Small intestine (tissue), 7 donors: ENCODE measurements at regions not wholly inside any gene's neighbourhood (a gene's known extent, or its start where the extent isn't known, plus 50 kb on each side); places are given as distances from the start of the nearest gene placed in this dataset.

Experiments
- DNase-seq, 2 donors: peaks; one replicate each; pipeline versions ENCODE4 v3.0.0 to v3.0.0-alpha.2; 2013
- FAIRE-seq: peaks from 2 replicates; lab custom pipeline; 2012; peaks lifted over from hg19 to GRCh38; lab: Jason Lieb, UNC
- H3K27ac ChIP-seq, 3 donors: one replicate each; pipeline ENCODE4 v1.5.1; 2013; ENCODE audit warnings: low read length in 2 of 3, mild to moderate bottlenecking in 2 of 3, control low read depth in 1 of 3, inconsistent platforms in 1 of 3, low read depth in 1 of 3, moderate library complexity in 1 of 3
- H3K27me3 ChIP-seq, 3 donors: one replicate each; pipeline ENCODE4 v1.6.1; 2013; ENCODE audit warnings: low read length in 3 of 3, inconsistent platforms in 1 of 3; ENCODE audit not compliant: control insufficient read depth in 3 of 3, insufficient read depth in 3 of 3
- H3K36me3 ChIP-seq, 3 donors: one replicate each; pipeline ENCODE4 v1.6.1; 2013; ENCODE audit warnings: low read length in 3 of 3, inconsistent platforms in 1 of 3, low read depth in 1 of 3, mild to moderate bottlenecking in 1 of 3, moderate library complexity in 1 of 3; ENCODE audit not compliant: control insufficient read depth in 3 of 3, insufficient read depth in 2 of 3
- H3K4me1 ChIP-seq, 3 donors: one replicate each; pipeline ENCODE4 v1.6.1; 2013; ENCODE audit warnings: low read length in 2 of 3, inconsistent platforms in 1 of 3, low read depth in 1 of 3, mild to moderate bottlenecking in 1 of 3, moderate library complexity in 1 of 3; ENCODE audit not compliant: control insufficient read depth in 3 of 3, insufficient read depth in 2 of 3
- H3K4me3 ChIP-seq, 3 donors: one replicate each; pipeline ENCODE4 v1.5.1; 2013; ENCODE audit warnings: low read length in 3 of 3, control low read depth in 1 of 3, inconsistent platforms in 1 of 3, low read depth in 1 of 3, mild to moderate bottlenecking in 1 of 3, moderate library complexity in 1 of 3
- H3K9me3 ChIP-seq, 2 donors: one replicate each; pipeline ENCODE4 v1.6.1; 2013; ENCODE audit warnings: low read depth in 1 of 2, low read length in 1 of 2; ENCODE audit not compliant: control insufficient read depth in 2 of 2, insufficient read depth in 1 of 2
- WGBS, 3 donors: extraction: QIAGEN DNeasy Blood & Tissue Kit; methylation state at CpG; one replicate each; pipeline ENCODE4 v1.1.7; 2013; 5-methylcytosine and 5-hydroxymethylcytosine counted together
- donor health status: healthy with polysubstance abuse.
- donor health status: control.
- donor health status: control.
- donor health status: Bipolar disorder and iron deficiency.
- donor health status: healthy.

GRCh38 chr2:220263300-220263699, 635.9 kb downstream of the SLC4A3 start:
- no peaks in the 10 kb centered on the region for H3K9me3 ChIP-seq
- no peak for FAIRE-seq
- WGBS, 3 donors, result 75 to 86% (median 82%) methylated on average over 6 of the region's 6 CpGs
- no peaks in the 10 kb centered on the region for H3K27me3 ChIP-seq
- H3K27ac ChIP-seq, result no peak overlapping the region
- DNase-seq, result no peak
- H3K4me1 ChIP-seq, result no peaks in the 10 kb centered on the region
- H3K4me3 ChIP-seq, result no peak overlapping the region
- no peaks in the 10 kb centered on the region for H3K36me3 ChIP-seq

- WGBS, 3 donors, result 63 to 69% (median 65%) methylated on average over 4 of the region's 4 CpGs
- no peaks in the 10 kb centered on the region for H3K36me3 ChIP-seq
- DNase-seq (no peak), FAIRE-seq (no peak)
- no peaks in the 10 kb centered on the region for H3K4me1 ChIP-seq
- H3K4me3 ChIP-seq, result no peak overlapping the region
- H3K27ac ChIP-seq, result no peak overlapping the region
- no peaks in the 10 kb centered on the region for H3K9me3 ChIP-seq
- H3K27me3 ChIP-seq, result no peaks in the 10 kb centered on the region
These were observed 641.9 kb downstream of the SLC4A3 start for GRCh38 chr2:220269367-220269766.

GRCh38 chr2:220270481-220271070, 643.1 kb downstream of the SLC4A3 start:
- peak in 1 of 2 donors; percentile 14 for DNase-seq

GRCh38 chr2:220272656-220273055, 645.2 kb downstream of the SLC4A3 start:
- Histone ChIP-seq H3K27me3 (no peaks in the 10 kb centered on the region), H3K27ac (no peak overlapping the region), H3K4me1 (no peaks in the 10 kb centered on the region), H3K9me3 (no peaks in the 10 kb centered on the region), H3K4me3 (no peak overlapping the region), H3K36me3 (no peaks in the 10 kb centered on the region)
- FAIRE-seq (no peak), DNase-seq (no peak)

More at GRCh38 chr2:220270481-220271070, 643.1 kb downstream of the SLC4A3 start:
- 3 to 26% (median 7%) methylated on average over 1 of the region's 1 CpG for WGBS, 3 donors
- H3K9me3 ChIP-seq, result no peaks in the 10 kb centered on the region
- H3K27me3 ChIP-seq, result no peaks in the 10 kb centered on the region
- H3K4me1 ChIP-seq, result no peaks in the 10 kb centered on the region
- H3K4me3 ChIP-seq, result no peak overlapping the region
- no peak overlapping the region for H3K27ac ChIP-seq
- H3K36me3 ChIP-seq, result no peaks in the 10 kb centered on the region
- no peak for FAIRE-seq

GRCh38 chr2:220273082-220273481, 645.7 kb downstream of the SLC4A3 start:
- Histone ChIP-seq H3K27me3 (no peaks in the 10 kb centered on the region), H3K27ac (no peak overlapping the region), H3K4me3 (no peak overlapping the region), H3K9me3 (no peaks in the 10 kb centered on the region), H3K36me3 (no peaks in the 10 kb centered on the region), H3K4me1 (no peaks in the 10 kb centered on the region)
- no peak for FAIRE-seq
- WGBS, 3 donors, result 38 to 52% (median 43%) methylated on average over 2 of the region's 2 CpGs
- no peak for DNase-seq

GRCh38 chr2:220275454-220275853, 648.0 kb downstream of the SLC4A3 start:
- Histone ChIP-seq H3K27me3 (no peaks in the 10 kb centered on the region), H3K27ac (no peak overlapping the region), H3K4me1 (no peaks in the 10 kb centered on the region), H3K36me3 (no peaks in the 10 kb centered on the region), H3K9me3 (no peaks in the 10 kb centered on the region), H3K4me3 (no peak overlapping the region)
- 77 to 98% (median 96%) methylated on average over 3 of the region's 3 CpGs for WGBS, 3 donors
- DNase-seq (no peak), FAIRE-seq (no peak)

- WGBS, 3 donors, result 59 to 74% (median 65%) methylated on average over 2 of the region's 2 CpGs
These were observed 649.5 kb downstream of the SLC4A3 start for GRCh38 chr2:220276741-220277444.

GRCh38 chr2:220277445-220277975, 650.1 kb downstream of the SLC4A3 start:
- no peak for FAIRE-seq
- H3K27me3 ChIP-seq, result no peaks in the 10 kb centered on the region
- no peak overlapping the region for H3K27ac ChIP-seq
- H3K4me1 ChIP-seq, result no peaks in the 10 kb centered on the region
- no peak overlapping the region for H3K4me3 ChIP-seq
- 40 to 47% (median 46%) methylated on average over 3 of the region's 3 CpGs for WGBS, 3 donors
- H3K36me3 ChIP-seq, result no peaks in the 10 kb centered on the region
- H3K9me3 ChIP-seq, result no peaks in the 10 kb centered on the region
- no peak for DNase-seq

More at GRCh38 chr2:220276741-220277444, 649.5 kb downstream of the SLC4A3 start:
- DNase-seq (no peak), FAIRE-seq (no peak)
- H3K4me3 ChIP-seq, result no peak overlapping the region
- H3K9me3 ChIP-seq, result no peaks in the 10 kb centered on the region
- H3K27me3 ChIP-seq, result no peaks in the 10 kb centered on the region
- no peak overlapping the region for H3K27ac ChIP-seq
- H3K4me1 ChIP-seq, result no peaks in the 10 kb centered on the region
- no peaks in the 10 kb centered on the region for H3K36me3 ChIP-seq
